ENCODE measurements at regions not wholly inside any gene's neighbourhood (a gene's known extent, or its start where the extent isn't known, plus 50 kb on each side); places are given as distances from the start of the nearest gene placed in this dataset.
"Not testable (repeated sequence)": the region's sequence is repeated elsewhere in the genome, so short reads cannot be mapped to it uniquely, and the experiment has no call there.

DNA sequence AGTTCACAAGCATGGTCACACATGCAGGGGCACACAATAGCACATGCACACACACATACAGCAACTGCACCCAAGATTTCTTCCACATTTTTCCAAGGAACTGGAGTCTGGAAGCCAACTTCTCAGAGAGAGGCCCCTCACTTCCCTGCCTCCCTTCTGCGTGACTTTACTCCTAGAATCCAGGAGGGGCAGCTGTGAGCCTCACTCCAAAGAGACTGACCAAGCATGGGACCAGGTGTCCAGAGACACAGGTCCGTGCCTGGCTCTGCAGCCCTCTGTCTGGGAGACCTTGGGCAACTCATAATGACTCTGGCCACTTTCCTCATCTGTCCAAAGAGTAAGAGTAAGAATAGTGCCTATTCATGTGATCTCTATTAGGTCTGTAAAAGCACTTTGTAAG lies 104.7 kb upstream of the TMEM132E start:
- no peak for DNase-seq (ENCODE audit: low read depth)

DNA sequence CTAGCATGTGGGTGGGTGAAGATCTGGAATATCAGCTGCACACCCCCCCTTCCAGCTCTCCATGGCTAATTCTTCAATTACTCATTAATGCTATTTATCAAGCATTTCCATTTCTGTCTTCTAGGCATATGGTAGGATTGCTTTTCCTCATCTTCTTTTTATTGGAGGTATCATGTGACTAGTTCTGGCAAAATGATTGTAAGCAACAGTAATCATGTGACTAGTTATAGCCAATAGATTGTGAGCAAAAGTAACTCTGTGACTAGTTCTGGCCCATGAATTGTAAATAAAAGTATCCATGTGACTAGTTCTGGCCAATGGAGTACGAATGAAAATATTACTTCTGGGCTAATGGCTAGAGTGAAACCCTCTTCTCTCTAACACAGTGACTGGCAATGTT lies 107.0 kb upstream of the TMEM132E start:
- no peak for DNase-seq (ENCODE audit: low read depth)

DNA sequence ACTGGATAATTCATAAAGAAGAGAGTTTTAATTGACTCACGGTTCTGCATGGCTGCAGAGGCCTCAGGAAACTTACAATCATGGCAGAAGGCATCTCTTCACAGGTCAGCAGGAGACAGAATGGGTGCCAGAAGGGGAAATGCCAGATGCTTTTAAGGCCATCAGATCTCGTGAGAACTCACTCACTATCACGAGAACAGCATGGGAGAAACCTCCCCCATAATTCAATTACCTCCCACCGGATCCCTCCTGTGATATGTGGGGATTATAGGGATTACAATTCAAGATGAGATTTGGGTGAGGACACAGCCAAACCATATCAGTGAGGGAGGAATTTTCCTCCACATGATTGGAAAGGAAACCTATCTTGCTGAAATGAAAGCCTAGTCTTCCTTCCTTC lies 108.1 kb upstream of the TMEM132E start:
- not testable (repeated sequence) for DNase-seq (ENCODE audit: low read depth)

DNA sequence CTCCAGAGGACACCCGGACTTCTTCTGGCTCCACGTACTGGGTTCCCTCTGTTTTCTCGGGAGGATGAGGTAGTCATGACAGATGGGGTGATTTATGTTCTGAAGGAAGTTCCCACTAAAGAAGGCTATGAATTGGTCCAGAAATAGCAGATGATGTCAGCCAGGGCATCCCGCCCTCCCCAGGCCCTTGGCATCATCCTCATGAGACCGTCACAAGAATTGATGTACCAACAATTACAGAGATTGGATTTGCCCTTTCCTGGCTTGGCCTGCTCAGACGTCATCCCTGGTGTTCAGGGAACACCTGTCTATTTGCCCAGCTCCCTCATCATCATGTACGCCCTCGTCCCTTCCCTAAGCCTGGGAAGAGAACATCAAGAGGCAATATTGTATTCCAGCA lies 102.8 kb upstream of the CCL1 start:
- peak; percentile 2 for DNase-seq (ENCODE audit: low read depth)

DNA sequence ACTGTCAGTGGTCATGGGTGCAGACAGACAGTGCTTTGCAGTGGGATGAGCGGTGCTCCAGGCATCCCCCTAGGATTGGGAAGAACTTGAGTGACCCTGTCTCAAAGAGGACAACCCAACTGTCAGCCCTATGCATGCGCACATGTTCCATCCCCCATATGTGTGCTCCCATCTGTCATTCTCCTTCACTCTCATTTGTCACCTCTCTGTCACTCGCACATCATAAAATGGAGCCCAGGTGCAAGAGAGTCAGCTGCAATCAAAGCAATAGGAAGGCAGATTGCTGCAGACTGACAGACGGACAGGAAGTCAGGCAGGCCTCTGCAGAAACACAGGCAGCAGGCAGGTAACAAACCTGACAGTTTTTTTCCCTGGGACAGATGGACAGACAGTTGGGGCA lies 101.8 kb upstream of the CCL1 start:
- no peak for DNase-seq (ENCODE audit: low read depth)

DNA sequence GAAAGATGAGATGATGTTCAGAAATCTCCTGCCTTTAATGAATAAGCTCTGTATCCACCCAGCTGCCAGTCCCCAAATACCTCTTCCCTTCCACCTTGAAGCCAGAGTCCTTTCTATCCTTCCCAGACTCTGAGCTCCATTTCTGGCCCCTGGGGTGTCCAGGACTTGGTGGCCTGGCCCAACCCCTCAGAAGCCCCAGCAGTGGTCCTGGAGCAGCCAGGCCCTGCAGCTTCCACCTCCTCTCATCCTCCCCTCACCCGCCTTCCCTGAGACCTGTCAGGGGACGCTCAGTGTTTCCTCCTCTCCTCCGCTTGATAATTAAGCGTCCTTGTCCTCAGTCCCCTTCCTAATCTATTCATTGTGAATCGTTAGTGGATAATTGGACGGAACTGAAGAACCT lies 95.2 kb upstream of the CCL1 start:
- DNase-seq (ENCODE audit: low read depth): no peak

DNA sequence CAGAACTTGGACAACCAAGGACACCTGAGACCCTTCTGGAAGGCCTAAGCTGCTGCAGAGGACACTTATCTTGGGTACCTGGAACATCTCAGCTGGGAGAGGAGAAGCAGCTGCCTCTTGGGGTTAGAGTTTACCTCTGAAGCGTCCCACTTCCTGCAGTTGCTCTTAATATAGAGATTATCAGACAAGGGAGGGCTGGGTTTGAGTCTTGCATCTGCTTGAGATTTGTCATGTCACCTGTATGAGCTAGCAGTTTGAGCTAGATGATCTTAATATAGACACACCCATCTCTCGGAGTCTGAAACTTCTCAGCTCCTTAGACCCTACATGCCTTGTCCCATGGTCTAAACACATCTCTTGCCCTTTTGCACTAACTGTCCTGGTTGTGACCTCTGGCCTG lies 93.1 kb upstream of the CCL1 start:
- DNase-seq (ENCODE audit: low read depth): no peak

DNA sequence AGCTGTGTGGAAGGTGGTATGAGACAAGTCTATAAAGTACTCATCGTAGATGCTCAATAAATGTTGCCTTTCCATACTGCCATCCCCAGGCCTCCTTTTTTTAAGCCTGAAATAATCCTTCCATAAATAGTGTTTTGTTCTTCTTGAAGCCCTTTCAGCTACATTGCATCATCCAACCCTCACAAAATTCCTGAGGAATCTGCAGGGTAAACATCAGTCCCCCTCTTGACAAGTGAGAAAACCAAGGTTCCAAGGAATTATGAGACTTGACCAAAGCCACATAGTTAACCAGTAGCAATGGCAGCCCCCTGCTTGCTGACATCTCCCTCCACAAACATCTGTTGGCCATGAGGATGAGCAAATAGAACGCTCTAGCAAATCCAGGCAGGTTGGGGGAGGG lies 89.7 kb upstream of the CCL1 start:
- DNase-seq (ENCODE audit: low read depth): peak; percentile 3

DNA sequence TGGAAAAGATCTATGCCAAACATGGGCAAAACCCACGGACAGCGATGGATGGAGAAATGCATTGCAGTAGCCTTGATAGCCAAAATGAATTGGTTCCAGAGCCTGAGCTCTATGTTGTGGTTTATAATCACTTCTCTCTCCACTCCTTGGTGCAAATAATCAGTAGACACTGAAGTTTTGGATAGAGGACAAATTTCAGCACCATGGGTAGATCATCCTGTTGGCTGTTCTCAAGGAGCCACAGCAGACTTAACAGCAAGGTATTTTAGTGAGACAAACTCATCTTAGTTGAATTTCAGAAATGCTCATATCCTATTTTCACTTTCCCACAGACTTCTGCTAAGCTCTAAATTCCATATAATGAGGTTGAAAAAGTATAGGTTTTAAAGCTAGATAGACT lies 88.3 kb upstream of the CCL1 start:
- DNase-seq (ENCODE audit: low read depth): peak; percentile 1

DNA sequence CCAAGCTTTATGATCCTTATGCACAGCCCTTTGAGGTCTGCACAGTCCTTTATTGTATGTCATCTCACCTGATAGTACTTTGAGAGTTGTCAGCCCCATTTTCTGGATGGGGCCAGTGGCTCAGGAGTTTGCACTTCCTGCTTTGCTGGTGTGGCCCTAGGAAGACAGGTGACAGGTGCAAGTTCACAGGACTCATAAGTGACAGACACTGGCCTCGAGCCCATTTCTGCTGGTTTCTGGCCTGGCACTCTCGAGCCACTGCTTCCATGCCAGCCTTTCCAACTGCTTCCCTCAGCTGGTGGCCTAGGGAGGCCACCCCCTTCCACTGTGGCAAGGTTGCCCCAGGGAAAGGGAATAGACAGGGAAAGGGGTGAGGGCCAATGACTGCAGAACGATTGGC lies 84.4 kb upstream of the CCL1 start:
- DNase-seq (ENCODE audit: low read depth): no peak

DNA sequence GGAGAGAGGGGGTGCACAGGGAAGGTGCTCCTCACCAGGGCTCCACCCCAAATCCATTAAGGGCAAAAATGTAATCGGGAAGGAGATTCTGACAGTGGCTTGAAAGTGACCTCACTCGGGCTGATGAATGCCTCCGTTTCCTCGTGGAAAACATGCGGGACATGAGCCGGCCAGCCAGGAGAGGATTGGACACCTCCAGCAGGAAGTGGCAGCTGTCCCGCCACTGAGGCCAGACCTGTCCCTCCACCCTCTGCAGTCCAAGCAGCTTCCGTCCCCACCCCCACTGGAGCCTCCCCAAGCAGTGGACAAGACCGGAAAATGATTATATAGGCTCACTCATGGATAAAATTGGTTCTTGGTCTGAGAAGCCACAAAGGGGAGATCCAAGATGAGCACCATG lies 82.1 kb upstream of the CCL1 start:
- no peak for DNase-seq (ENCODE audit: low read depth)

DNA sequence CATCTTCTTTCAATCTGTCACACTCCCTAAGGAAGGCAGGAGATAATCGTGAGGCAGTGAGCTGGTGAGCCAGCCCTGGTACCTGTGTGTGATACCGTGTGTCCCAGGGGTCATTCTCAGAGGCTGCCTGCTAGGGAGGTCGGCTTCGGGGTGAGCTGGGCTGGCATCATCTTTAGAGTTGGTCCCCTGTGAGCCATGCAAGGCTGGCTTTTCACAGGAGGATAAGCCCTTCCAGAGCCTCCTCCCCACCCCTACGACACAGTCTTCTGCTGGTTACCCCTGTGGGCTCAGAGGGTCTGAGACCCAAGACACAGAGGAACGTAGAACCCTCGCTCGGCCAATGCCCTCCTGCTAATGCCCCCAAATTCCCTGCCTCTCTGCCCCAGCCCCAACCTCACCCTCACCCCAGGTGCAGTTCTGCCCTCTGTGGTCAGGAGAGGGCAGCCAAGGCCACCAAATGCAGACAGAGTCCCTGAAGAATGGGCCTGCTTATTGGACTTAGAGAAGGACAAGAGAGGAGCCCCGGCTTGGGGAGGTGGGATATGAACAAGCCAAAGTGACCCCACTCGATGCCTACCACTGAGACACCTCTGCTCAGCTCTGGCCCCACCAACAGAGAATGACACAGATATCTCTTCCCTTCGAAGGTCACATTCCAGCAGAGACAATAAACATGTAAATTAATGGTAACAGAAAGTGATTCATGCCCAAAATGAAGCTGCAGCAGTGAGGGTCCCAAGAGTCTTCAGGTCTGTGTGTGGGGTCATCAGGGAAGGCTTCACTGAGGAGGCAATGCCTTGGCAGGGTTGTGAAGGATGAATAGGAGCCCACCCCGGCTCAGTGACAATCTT lies 80.8 kb upstream of the CCL1 start:
- DNase-seq (ENCODE audit: low read depth): no peak

DNA sequence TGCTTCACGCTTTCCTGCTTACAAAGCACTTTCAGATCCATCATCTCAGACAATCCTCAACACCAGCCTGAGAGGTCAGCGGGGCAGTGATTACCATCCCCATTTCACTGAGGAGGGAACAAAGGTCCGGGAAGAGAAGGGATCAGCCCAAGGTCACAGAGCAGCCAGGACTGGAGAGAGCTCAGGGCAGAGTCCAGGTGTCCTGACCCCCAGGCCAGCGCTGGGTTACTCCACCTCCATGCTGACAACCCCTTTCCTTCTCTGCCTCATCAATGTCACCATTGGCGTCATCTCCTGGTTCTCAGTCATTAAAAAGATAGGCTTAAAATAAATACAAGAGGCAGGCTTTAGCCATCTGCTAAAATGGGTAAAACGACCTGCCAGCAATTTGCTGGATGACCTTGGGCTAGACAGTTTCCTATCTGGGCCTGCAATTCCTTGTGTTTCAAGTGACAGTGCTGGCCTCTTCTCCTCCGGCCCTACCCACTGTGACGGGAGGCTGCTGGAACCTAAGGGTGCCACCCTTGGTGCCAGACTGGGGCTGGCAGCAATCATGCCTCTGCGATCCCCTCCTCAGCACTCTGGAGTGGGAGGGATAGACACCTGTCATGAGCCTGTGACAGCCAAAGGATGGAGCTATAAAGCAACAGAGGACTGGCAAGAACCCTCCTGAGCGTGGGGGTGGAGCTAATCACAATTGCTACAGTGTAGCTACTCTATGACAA lies 79.5 kb upstream of the CCL1 start:
- DNase-seq (ENCODE audit: low read depth): no peak

DNA sequence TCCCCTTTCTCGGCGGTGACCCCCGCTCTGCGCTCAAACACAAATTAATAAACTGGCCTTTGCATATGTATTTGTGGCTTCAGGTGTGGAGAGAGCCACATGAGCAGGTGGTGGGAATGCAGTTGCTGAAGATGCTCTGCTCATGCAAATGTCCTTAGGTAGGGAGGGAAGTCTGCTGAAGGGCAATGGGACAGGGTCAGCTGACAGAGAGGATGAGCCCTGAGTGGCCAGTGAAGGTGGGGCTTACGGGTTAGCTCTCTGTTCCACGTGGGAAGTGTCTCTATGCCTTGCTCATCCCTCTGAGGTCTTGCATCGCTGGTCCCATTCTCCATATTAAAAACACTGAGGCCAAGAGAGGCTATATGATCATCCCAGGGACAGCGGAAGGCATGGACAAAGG lies 74.2 kb upstream of the CCL1 start:
- DNase-seq (ENCODE audit: low read depth): no peak

DNA sequence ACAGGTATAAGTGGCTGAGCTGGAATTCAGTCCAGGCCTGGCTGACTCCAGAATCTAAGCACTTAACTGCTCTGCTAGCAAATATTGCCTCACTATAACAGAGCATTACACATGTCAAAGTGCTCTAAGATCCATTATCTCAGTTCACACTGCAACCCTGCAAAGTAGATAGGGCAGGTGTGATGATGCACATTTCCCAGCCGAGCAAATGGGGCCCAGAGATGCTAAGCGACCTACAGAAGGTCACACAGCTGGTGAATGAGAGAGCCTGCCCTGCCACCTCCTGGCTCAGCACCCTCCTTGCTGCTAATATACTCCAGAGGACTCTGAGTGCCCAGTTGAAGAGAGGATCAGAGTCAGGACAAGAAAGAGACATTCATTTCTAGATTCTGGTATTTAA lies 73.6 kb upstream of the CCL1 start:
- no peak for DNase-seq (ENCODE audit: low read depth)

DNA sequence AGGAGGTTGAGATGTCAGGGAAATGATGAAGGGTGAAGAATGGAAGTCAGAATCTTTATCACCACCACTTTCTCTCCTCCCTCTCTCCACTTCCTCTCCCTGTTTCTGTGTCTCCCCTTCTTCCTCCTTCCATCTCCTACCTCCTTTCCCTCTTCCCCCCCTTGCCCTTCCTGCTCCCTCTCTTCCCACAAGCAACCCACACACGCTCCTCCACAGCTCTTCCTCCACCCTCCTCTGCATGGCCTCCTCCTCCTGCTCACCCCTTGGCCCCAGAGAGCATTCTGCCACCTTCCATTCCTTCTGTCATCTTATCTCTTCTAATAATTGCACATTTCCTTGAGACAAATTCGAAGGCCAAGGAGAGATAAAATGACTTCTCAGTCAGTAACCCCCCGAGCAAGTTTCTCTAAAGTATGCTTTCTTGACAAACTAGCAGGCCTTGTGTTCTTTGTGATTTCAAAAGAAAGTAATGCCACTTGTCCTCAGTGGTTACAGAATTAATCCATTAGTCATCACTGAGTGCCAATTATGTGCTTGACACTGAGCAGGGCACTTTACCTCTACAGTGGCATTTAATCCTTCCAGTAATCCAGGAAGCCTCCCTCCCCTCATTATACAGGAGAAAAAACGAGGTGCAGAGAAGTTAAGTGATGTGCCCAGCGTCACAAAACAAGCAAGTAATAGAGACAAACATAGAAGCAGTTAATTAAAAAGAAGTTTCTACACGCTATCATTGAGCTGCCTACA lies 72.3 kb upstream of the CCL1 start:
- no peak for DNase-seq (ENCODE audit: low read depth)

DNA sequence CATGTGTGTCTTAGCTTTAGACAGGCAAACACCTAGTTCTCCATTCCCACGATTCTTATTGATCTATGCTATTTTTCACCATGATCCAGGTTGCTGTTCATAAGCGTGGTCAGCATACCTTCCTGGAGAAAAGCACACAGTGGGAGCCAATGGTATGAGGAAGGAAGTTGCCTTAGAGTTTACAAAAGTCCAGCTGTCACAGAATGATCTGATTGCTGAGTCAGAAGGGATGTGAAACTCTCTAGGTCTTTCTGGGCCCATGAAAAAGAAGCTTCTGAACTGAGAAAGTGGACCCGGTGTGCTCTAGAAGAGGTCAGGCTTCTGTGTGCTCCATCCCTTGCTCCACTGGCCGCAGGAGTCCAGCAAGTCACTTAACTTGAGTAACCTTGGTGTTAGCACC lies 71.0 kb upstream of the CCL1 start:
- no peak for DNase-seq (ENCODE audit: low read depth)

DNA sequence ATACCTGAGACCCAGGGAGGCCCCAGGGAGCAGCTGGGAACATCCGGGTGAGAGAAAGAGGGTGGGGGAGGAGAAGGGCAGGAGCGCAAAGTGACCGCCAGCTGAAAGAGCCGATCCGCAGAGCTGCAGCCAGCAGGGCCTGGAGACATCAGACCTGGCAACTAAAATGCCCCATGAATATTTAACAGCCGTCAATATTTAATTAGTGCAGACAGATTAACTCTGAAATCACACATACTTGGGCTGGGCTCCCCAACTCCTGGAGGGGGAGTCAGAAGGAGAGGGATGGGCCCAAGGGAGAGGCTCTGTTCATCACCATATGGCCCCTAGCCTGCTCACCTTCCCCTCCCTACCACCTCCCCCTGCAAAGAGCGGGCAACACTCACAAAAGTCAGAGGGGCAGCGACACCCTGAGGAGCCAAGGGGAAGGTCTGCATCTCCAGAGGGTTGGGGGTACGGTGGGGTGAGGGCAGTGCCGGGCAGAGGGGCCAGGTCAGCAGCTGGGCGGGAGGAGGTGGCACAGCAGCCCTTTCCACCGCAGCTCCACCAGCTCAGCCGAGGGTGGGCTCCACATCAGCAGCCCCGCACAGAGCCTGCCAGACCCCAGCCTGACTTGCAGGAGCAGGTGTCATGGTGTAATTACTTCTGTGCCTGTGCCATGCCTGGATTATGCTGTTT lies 61.9 kb upstream of the CCL1 start:
- no peak for DNase-seq (ENCODE audit: low read depth)

DNA sequence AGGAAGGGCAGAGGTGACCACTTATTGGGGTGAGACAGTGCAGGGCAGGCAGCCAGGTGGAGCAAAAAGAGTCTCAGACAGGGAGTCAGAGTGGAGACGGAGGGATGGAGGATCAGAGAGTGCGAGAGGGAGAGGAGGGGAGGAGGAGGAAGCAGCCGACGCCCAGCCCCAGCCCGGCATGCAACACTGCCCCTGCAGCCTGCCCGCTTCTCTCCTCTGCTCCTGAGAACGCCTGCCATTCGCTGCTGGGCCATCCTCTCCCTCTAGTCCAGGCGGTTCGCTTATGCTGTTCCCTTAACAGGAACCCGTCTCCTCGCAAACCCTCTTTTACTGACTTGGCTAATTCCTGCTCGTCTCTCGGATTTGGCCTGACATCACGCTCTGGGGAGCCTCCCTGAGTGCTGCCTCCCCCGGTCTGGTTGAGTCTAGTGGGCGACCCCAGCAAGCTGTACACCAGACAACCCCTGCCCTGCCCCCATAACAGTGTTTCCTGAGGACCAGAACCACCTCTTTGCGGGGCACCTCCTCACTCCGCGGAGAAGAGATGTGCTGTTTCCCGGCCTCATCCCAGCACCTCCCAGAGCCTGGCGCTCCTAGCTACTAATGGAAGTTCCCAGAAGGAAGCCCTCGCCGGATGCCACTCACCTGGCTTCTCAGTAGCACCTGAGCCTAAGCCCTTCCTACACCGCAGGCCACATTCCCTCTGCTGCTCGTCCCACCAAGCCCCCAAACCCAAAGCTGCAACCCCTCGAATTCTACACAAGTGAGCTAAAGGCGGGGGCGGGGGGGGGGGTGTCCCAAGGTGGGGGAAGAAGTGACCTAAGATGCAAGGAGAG lies 61.2 kb upstream of the CCL1 start:
- no peak for DNase-seq (ENCODE audit: low read depth)

DNA sequence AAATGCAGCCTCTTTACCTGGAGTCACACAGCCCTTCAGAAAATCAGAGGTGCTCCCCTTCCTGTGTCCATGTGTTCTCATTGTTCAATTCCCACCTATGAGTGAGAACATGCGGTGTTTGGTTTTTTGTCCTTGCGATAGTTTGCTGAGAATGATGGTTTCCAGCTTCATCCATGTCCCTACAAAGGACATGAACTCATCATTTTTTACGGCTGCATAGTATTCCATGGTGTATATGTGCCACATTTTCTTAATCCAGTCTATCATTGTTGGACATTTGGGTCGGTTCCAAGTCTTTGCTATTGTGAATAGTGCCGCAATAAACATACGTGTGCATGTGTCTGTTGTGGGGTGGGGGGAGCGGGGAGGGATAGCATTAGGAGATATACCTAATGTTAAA lies 60.3 kb upstream of the CCL1 start:
- not testable (repeated sequence) for DNase-seq (ENCODE audit: low read depth)

DNA sequence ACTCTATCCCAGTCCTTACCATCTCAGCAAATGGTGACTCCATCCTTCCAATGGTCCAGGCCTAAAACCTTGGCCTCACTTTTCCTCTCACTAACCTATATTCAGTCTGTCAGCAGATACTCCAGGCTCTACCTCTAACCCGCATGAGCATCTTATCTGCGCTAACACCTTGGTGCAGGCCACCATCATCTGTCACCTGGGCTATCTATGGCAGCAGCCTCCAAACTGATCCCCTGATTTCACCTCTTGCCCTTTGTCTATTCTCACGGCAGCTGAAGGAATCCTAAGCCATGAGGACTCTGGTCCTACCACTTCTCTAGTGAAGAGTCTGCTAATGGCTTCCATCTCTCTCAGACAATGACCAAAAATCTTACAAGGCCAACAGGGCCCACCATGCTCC lies 57.9 kb upstream of the CCL1 start:
- DNase-seq (ENCODE audit: low read depth): no peak

Measured in EH (cell line).